DOHH2 (cell line): ENCODE measurements at regions not wholly inside any gene's neighbourhood (a gene's known extent, or its start where the extent isn't known, plus 50 kb on each side); places are given as distances from the start of the nearest gene placed in this dataset.

ENCODE experiments used
- H3F3A ChIP-seq: fragments of 200-600 bp; sonication (generic), shearing (Covaris generic); 2 replicates; pipeline ENCODE4 v1.6.0; 2016; ENCODE audit warnings: antibody characterized with exemption, mild to moderate bottlenecking; ENCODE audit not compliant: control insufficient read depth, insufficient read depth
- H3K27ac ChIP-seq: fragments of 200-600 bp; sonication (generic); 2 replicates; pipeline ENCODE4 v1.5.1; 2014; ENCODE audit warnings: low read depth, mild to moderate bottlenecking, low read length, moderate library complexity
- H3K27me3 ChIP-seq: fragments of 200-600 bp; sonication (generic); 2 replicates; pipeline ENCODE4 v1.6.1; 2014; ENCODE audit warnings: mild to moderate bottlenecking, low read length, mixed read lengths; ENCODE audit not compliant: control insufficient read depth
- H3K36me3 ChIP-seq: fragments of 200-600 bp; sonication (generic); 2 replicates; pipeline ENCODE4 v1.6.1; 2014; ENCODE audit warnings: mild to moderate bottlenecking, low read length, moderate library complexity, mixed read lengths; ENCODE audit not compliant: control insufficient read depth
- H3K4me1 ChIP-seq: fragments of 200-600 bp; sonication (generic); 2 replicates; pipeline ENCODE4 v1.6.1; 2014; ENCODE audit warnings: mild to moderate bottlenecking, low read length, mixed read lengths; ENCODE audit not compliant: control insufficient read depth
- H3K4me2 ChIP-seq: fragments of 200-600 bp; sonication (generic); 2 replicates; pipeline ENCODE4 v1.6.0; 2014; ENCODE audit warnings: mild to moderate bottlenecking, low read length, moderate library complexity
- H3K4me3 ChIP-seq: fragments of 200-600 bp; sonication (generic); 2 replicates; pipeline ENCODE4 v1.5.1; 2014; ENCODE audit warnings: mild to moderate bottlenecking, low read length, mixed read lengths
- H3K79me2 ChIP-seq: fragments of 200-600 bp; sonication (generic); 2 replicates; pipeline ENCODE4 v1.6.1; 2014; ENCODE audit warnings: mild to moderate bottlenecking, low read length, mixed read lengths; ENCODE audit not compliant: control insufficient read depth
- H3K9me2 ChIP-seq: fragments of 200-600 bp; sonication (generic); replicated peaks from 2 replicates; pipeline ENCODE4 v1.6.1; 2014; ENCODE audit warnings: mild to moderate bottlenecking, low read length, mixed read lengths; ENCODE audit not compliant: control insufficient read depth
- H3K9me3 ChIP-seq: fragments of 200-600 bp; sonication (generic); 2 replicates; pipeline ENCODE4 v1.6.1; 2014; ENCODE audit warnings: antibody characterized with exemption, low read length, mixed read lengths; ENCODE audit not compliant: control insufficient read depth, insufficient read depth
- H4K20me1 ChIP-seq: fragments of 200-600 bp; sonication (generic); 2 replicates; pipeline ENCODE4 v1.6.0; 2014; ENCODE audit warnings: low read depth, mild to moderate bottlenecking, antibody characterized with exemption, low read length, moderate library complexity; ENCODE audit not compliant: control insufficient read depth, insufficient read depth
- CTCF ChIP-seq: fragments of 200-600 bp; sonication (generic); IDR thresholded peaks from one replicate; pipeline ENCODE4 v1.5.1; 2014; ENCODE audit warnings: antibody characterized with exemption, mild to moderate bottlenecking, low read depth, low read length; ENCODE audit not compliant: poor library complexity, severe bottlenecking
- EZH2phosphoT487 ChIP-seq: fragments of 200-600 bp; sonication (generic); IDR thresholded peaks from 2 replicates; pipeline ENCODE4 v1.6.1; 2017; ENCODE audit warnings: borderline replicate concordance, mild to moderate bottlenecking, antibody characterized with exemption, low read length, moderate library complexity, mixed read lengths

DNA sequence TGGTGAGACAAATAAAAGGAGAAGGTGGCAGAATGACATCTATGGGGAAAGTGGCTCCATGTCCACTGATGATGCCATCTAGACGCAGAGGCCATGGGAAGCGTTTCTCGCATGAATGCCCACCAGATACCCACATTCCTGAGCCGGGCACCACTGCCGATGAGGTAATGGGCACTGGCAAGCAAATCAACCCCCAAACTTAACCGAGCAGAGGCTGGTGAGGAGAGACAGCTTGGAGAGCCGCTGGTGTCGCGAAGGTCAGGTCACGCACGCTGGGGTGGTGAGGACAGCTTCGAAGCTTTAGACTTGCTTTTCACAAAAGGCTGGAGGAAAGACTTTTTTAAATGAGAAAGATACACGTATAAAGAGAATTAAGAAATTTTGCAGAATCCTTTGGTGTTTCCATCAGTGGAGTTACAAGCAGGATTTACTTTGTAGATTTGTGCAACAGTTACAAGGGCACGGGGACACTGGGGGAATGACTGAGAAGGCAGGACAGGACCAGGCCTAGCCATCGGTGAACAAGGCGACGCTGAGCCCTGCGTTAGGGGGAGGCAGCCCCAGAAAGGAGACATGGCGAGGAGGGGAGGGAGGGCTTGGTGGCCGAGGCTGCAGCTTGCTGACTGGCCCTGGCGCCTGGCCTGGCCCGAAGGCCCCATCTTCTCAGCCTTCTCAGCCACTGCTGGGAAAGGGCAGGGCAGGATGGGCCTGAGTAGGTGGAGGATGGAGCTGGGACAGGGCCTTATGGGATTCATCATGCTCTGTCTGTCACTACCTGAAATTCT, 83.9 kb upstream of the HDAC4 start:
- Histone ChIP-seq H3K9me3 (no peaks in the 10 kb centered on the region), H3K9me2 (no peaks in the 10 kb centered on the region), H3K36me3 (no peaks in the 10 kb centered on the region), H3K27me3 (no peaks in the 10 kb centered on the region), H4K20me1 (no peaks in the 10 kb centered on the region), H3K4me2 (no peak overlapping the region), H3K4me3 (no peak overlapping the region), H3K4me1 (no peaks in the 10 kb centered on the region), H3K27ac (no peak overlapping the region), H3K79me2 (no peaks in the 10 kb centered on the region), H3F3A (no peaks in the 10 kb centered on the region)
- TF ChIP-seq EZH2phosphoT487 (no peak), CTCF (no peak)

- Histone ChIP-seq H3K9me3 (no peaks in the 10 kb centered on the region), H3K4me2 (no peak overlapping the region), H3K36me3 (no peaks in the 10 kb centered on the region), H3K4me3 (no peak overlapping the region), H4K20me1 (no peaks in the 10 kb centered on the region), H3F3A (no peaks in the 10 kb centered on the region), H3K27ac (no peak overlapping the region), H3K9me2 (no peaks in the 10 kb centered on the region), H3K79me2 (no peaks in the 10 kb centered on the region), H3K27me3 (no peaks in the 10 kb centered on the region), H3K4me1 (no peaks in the 10 kb centered on the region)
- TF ChIP-seq CTCF, result no peak
- no peak for TF ChIP-seq EZH2phosphoT487
These were observed 82.2 kb upstream of the HDAC4 start for GRCh38 chr2:239482778-239483712.

- Histone ChIP-seq H3F3A (no peaks in the 10 kb centered on the region), H3K4me1 (no peaks in the 10 kb centered on the region), H3K79me2 (no peaks in the 10 kb centered on the region), H3K4me3 (no peak overlapping the region), H3K4me2 (no peak overlapping the region), H3K9me2 (no peaks in the 10 kb centered on the region), H4K20me1 (no peaks in the 10 kb centered on the region), H3K9me3 (no peaks in the 10 kb centered on the region), H3K27me3 (no peaks in the 10 kb centered on the region), H3K27ac (no peak overlapping the region), H3K36me3 (no peaks in the 10 kb centered on the region)
- TF ChIP-seq EZH2phosphoT487 (no peak), CTCF (no peak)
These were observed 78.7 kb upstream of the HDAC4 start for GRCh38 chr2:239479471-239479870.
